Osteocyte (in vitro differentiated cells): ENCODE measurements at regions not wholly inside any gene's neighbourhood (a gene's known extent, or its start where the extent isn't known, plus 50 kb on each side); places are given as distances from the start of the nearest gene placed in this dataset.

ENCODE experiments used
- DNase-seq: peaks from one replicate; pipeline ENCODE4 v3.0.0; 2021; ENCODE audit warnings: mixed read lengths; ENCODE audit not compliant: unreplicated experiment; ENCODE audit errors: extremely low spot score
- H3K27ac Mint-ChIP-seq: one replicate; pipeline ENCODE4 v1.8.0; 2021; ENCODE audit warnings: mild to moderate bottlenecking, mixed read lengths; ENCODE audit not compliant: unreplicated experiment
- H3K27me3 Mint-ChIP-seq: one replicate; pipeline ENCODE4 v1.8.0; 2021; ENCODE audit warnings: mixed read lengths; ENCODE audit not compliant: unreplicated experiment
- H3K36me3 Mint-ChIP-seq: one replicate; pipeline ENCODE4 v1.8.0; 2021; ENCODE audit warnings: mixed read lengths; ENCODE audit not compliant: unreplicated experiment
- H3K4me1 Mint-ChIP-seq: one replicate; pipeline ENCODE4 v1.8.0; 2021; ENCODE audit warnings: mixed read lengths; ENCODE audit not compliant: unreplicated experiment
- H3K4me3 Mint-ChIP-seq: one replicate; pipeline ENCODE4 v1.8.0; 2021; ENCODE audit warnings: mild to moderate bottlenecking, moderate library complexity, mixed read lengths; ENCODE audit not compliant: unreplicated experiment
- H3K9me3 Mint-ChIP-seq: one replicate; pipeline ENCODE4 v1.8.0; 2021; ENCODE audit warnings: mixed read lengths; ENCODE audit not compliant: unreplicated experiment
- TF ChIP-seq, protein P1 (sequence below): fragments of 200-600 bp; sonication (generic); IDR thresholded peaks from 2 replicates; pipeline ENCODE4 v1.5.0; 2021; ENCODE audit warnings: antibody characterized with exemption, mild to moderate bottlenecking, moderate library complexity

DNA sequence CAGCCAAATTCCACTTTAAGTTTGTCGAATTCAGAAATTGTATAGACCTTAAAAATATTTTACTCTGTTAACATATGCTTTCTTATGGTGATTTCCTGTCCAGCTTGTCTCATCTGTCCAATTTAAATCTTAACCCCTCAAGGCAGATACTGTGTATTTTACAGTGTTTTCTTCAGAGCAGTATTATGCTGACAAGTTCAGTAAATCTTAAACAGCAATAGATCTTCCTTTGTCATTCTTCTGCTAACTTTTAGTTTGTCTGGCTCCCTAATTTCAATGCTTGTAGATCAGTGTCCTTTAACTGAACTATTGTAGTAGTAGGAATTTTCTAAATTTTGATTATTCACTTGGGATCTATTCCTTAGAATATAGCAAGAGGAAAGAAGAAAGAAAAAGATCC, 52.8 kb upstream of the MEIS1 start:
- Mint-ChIP-seq H3K4me3 (no peak overlapping the region), H3K9me3 (no peaks in the 10 kb centered on the region), H3K4me1 (no peaks in the 10 kb centered on the region), H3K36me3 (no peaks in the 10 kb centered on the region), H3K27ac (no peak overlapping the region), H3K27me3 (peaks cover 6% of the 10 kb centered on the region)
- DNase-seq: no peak
- TF ChIP-seq, protein P1, sequence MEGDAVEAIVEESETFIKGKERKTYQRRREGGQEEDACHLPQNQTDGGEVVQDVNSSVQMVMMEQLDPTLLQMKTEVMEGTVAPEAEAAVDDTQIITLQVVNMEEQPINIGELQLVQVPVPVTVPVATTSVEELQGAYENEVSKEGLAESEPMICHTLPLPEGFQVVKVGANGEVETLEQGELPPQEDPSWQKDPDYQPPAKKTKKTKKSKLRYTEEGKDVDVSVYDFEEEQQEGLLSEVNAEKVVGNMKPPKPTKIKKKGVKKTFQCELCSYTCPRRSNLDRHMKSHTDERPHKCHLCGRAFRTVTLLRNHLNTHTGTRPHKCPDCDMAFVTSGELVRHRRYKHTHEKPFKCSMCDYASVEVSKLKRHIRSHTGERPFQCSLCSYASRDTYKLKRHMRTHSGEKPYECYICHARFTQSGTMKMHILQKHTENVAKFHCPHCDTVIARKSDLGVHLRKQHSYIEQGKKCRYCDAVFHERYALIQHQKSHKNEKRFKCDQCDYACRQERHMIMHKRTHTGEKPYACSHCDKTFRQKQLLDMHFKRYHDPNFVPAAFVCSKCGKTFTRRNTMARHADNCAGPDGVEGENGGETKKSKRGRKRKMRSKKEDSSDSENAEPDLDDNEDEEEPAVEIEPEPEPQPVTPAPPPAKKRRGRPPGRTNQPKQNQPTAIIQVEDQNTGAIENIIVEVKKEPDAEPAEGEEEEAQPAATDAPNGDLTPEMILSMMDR: no peak

DNA sequence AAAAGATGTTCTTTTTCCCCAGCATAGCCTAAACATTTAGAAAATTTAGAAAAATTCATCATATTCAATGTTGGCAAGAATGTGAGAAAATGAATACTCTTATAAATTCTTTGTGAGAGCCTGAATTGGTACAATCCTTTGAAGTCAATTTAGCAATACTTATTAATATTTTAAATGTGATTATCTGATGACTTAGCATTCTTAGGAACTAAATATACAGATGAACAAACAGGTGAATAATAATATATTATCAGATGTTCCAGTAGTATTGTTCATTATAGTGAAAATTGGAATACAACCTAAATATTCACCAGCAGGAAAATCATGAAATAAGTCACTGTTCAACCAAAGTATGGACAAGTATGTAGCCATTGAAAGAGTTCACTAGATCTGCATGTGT, 55.5 kb upstream of the MEIS1 start:
- no peaks in the 10 kb centered on the region for H3K4me1 Mint-ChIP-seq
- H3K9me3 Mint-ChIP-seq: no peaks in the 10 kb centered on the region
- H3K27me3 Mint-ChIP-seq: peaks cover 6% of the 10 kb centered on the region
- TF ChIP-seq, protein P1: no peak
- DNase-seq: no peak
- no peaks in the 10 kb centered on the region for H3K36me3 Mint-ChIP-seq
- no peak overlapping the region for H3K27ac Mint-ChIP-seq
- H3K4me3 Mint-ChIP-seq: no peak overlapping the region

DNA sequence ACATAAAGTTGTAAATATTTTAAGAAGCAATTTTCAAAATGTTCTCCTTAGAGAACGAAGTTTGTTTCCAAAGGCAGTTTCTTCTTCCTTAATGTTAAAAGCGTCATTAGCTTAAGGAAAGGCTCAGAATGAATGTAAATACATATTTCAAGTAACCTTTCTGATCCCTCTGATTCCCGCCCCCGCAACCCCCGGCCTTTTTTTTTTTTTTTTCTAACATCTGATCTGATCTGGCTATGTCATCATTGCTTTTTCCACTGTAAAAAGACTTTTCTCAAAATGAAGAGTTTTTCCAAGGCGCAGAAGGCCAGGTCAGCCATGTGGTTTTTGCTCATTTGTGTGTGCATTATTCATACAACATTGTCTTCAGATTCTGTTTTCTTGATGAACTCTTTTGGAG, 57.1 kb upstream of the MEIS1 start:
- no peak for DNase-seq
- TF ChIP-seq, protein P1: no peak
- H3K36me3 Mint-ChIP-seq: no peaks in the 10 kb centered on the region
- no peaks in the 10 kb centered on the region for H3K9me3 Mint-ChIP-seq
- no peak overlapping the region for H3K27ac Mint-ChIP-seq
- H3K27me3 Mint-ChIP-seq: peaks cover 3% of the 10 kb centered on the region
- H3K4me3 Mint-ChIP-seq: no peak overlapping the region
- no peaks in the 10 kb centered on the region for H3K4me1 Mint-ChIP-seq

DNA sequence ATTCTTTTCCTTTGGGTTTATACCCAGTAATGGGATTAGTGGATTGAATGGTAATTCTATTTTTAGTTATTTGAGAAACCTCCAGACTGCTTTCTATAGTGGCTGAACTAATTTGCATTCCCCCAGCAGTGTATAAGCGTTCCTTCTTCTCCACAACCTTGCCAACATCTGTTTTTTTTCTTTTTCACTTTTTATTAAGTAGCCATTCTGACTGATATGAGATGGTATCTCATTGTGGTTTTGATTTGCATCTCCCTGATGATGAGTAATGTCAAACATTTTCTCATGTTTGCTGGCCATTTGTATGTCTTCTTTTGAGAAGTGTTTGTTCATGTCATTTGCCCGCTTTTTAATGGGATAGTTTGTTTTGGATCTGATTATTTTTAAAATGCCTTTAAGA, 64.1 kb upstream of the MEIS1 start:
- H3K4me1 Mint-ChIP-seq: no peaks in the 10 kb centered on the region
- no peak overlapping the region for H3K27ac Mint-ChIP-seq
- TF ChIP-seq, protein P1: no peak
- H3K27me3 Mint-ChIP-seq: no peaks in the 10 kb centered on the region
- DNase-seq: no peak
- no peaks in the 10 kb centered on the region for H3K9me3 Mint-ChIP-seq
- H3K4me3 Mint-ChIP-seq: no peak overlapping the region
- no peaks in the 10 kb centered on the region for H3K36me3 Mint-ChIP-seq

DNA sequence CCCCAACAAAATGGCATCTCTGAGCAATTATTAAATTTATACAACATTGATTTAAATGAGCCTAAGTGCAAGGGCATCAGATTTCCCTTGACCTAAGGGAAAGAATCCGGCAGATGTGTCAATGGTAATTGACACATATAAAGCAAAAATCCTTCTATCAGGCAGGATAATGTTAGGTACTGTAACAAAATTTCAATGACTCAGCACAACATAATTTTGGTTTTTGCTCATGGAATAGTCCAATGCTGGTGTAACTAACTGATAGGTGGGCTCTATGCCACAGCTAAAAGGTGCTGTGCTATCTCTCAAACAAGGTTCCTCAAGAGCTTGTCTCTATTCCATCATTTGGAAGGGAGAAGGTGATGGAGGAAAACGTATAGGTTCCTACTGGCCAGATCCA, 68.3 kb upstream of the MEIS1 start:
- Mint-ChIP-seq H3K27me3 (no peaks in the 10 kb centered on the region), H3K27ac (no peak overlapping the region), H3K9me3 (no peaks in the 10 kb centered on the region), H3K4me3 (no peak overlapping the region), H3K36me3 (no peaks in the 10 kb centered on the region), H3K4me1 (no peaks in the 10 kb centered on the region)
- TF ChIP-seq, protein P1: no peak
- DNase-seq: no peak
